Ishikawa (cell line): ENCODE measurements at regions not wholly inside any gene's neighbourhood (a gene's known extent, or its start where the extent isn't known, plus 50 kb on each side); places are given as distances from the start of the nearest gene placed in this dataset.

Experiments used
- CEBPB ChIP-seq: IDR thresholded peaks from 2 replicates; pipeline ENCODE4 v1.6.1; 2012
- CREB1 ChIP-seq: IDR thresholded peaks from 2 replicates; pipeline ENCODE4 v1.6.1; 2012; ENCODE audit warnings: low read depth
- EP300 ChIP-seq: IDR thresholded peaks from 2 replicates; pipeline ENCODE4 v1.6.1; 2012; ENCODE audit warnings: borderline replicate concordance
- RAD21 ChIP-seq: IDR thresholded peaks from 2 replicates; pipeline ENCODE4 v1.6.1; 2012; ENCODE audit warnings: low read depth
- TAF1 ChIP-seq: IDR thresholded peaks from 2 replicates; pipeline ENCODE4 v1.6.1; 2012; ENCODE audit warnings: low read depth, mild to moderate bottlenecking
- TCF12 ChIP-seq: IDR thresholded peaks from 2 replicates; pipeline ENCODE4 v1.6.1; 2012; ENCODE audit warnings: low read depth
- TEAD4 ChIP-seq: IDR thresholded peaks from 2 replicates; pipeline ENCODE4 v1.6.1; 2012
- ZBTB7A ChIP-seq: IDR thresholded peaks from 2 replicates; pipeline ENCODE4 v1.6.1; 2012; ENCODE audit warnings: low read depth
- TF ChIP-seq, protein P1 (sequence below): IDR thresholded peaks from 2 replicates; pipeline ENCODE4 v1.6.1; 2012
- TF ChIP-seq, protein P2 (sequence below): IDR thresholded peaks from 2 replicates; pipeline ENCODE4 v1.6.1; 2012

DNA sequence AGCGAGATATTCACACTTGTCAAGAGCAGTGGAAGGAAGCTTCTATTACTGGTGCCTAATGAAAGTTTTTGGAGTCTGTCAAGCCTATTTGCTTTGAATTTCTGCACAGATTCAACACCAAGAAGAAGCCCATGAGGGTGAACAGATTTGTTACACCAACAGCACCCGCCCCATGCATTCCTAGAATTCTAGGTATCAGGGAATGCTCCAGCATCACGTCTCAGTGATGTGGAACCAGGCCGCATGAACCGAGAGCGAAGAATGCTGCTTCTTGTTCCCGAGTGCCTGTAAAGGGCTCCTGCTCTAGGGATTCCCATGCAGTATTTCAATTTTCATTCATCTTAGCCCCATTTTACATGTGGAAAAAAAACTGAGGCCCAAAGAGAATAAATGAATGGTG, 69.7 kb downstream of the KCNF1 start:
- no peak for TF ChIP-seq TCF12
- TF ChIP-seq EP300 = no peak
- TF ChIP-seq CREB1 = no peak
- peak; percentile 75 for TF ChIP-seq TEAD4
- TF ChIP-seq, protein P1, sequence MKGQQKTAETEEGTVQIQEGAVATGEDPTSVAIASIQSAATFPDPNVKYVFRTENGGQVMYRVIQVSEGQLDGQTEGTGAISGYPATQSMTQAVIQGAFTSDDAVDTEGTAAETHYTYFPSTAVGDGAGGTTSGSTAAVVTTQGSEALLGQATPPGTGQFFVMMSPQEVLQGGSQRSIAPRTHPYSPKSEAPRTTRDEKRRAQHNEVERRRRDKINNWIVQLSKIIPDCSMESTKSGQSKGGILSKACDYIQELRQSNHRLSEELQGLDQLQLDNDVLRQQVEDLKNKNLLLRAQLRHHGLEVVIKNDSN = no peak
- no peak for TF ChIP-seq TAF1
- TF ChIP-seq, protein P2, sequence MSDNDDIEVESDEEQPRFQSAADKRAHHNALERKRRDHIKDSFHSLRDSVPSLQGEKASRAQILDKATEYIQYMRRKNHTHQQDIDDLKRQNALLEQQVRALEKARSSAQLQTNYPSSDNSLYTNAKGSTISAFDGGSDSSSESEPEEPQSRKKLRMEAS = no peak
- no peak for TF ChIP-seq ZBTB7A
- no peak for TF ChIP-seq RAD21
- TF ChIP-seq CEBPB = no peak
